RCC 7860 (cell line): ENCODE measurements at regions not wholly inside any gene's neighbourhood (a gene's known extent, or its start where the extent isn't known, plus 50 kb on each side); places are given as distances from the start of the nearest gene placed in this dataset.

Experiments used
- DNase-seq: peaks from one replicate; pipeline ENCODE4 v3.0.0-alpha.2; 2015; ENCODE audit warnings: low spot score
- FAIRE-seq: peaks from 2 replicates; lab custom pipeline; 2012; peaks lifted over from hg19 to GRCh38; lab: Jason Lieb, UNC

GRCh38 chr18:61729322-61729721, 163.5 kb downstream of the RNF152 start:
- DNase-seq (no peak), FAIRE-seq (no peak)

DNA sequence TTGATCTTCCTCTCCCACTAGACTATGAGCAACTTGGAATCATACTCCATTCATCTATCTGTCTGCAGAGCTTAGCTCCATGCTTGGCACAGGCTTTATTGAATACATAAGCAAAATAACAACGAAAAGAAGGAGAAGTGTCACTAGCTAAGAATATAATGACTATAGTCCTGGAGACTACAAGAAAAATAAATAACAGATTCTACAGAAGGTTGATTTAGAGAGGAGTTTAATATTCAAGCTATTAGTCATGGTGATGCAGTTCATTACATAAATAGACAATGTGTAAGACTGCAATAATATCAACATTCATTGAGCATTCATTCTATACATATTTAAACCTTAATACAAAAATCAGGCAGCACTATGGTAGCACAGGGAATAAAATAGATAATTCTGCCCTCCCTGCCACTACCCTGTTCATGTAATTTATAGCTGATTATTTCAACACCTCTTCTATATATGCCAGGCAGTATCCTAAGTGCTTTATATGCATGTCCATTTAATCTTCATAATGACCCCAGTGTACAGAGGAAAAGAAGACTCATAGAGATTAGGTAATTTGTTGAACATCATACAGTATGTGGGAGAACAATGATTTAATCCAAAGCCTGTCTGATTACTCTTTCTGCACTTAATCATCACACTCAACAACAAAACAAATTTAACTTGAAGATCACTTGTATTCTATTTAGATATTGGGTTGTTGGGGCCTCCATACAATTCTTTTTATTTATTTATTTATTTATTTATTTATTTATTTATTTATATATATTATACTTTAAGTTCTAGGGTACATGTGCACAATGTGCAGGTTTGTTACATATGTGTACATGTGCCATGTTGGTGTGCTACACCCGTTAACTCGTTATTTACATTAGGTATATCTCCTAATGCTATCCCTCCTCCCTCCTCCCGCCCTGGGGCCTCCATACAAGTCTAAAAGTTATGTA, 165.3 kb downstream of the RNF152 start:
- no peak for FAIRE-seq
- no peak for DNase-seq

- no peak for DNase-seq
- no peak for FAIRE-seq
Observed at GRCh38 chr18:61724532-61724931, 168.3 kb downstream of the RNF152 start.

- FAIRE-seq (no peak), DNase-seq (no peak)
Observed at GRCh38 chr18:61722247-61722646, 170.6 kb downstream of the RNF152 start.

DNA sequence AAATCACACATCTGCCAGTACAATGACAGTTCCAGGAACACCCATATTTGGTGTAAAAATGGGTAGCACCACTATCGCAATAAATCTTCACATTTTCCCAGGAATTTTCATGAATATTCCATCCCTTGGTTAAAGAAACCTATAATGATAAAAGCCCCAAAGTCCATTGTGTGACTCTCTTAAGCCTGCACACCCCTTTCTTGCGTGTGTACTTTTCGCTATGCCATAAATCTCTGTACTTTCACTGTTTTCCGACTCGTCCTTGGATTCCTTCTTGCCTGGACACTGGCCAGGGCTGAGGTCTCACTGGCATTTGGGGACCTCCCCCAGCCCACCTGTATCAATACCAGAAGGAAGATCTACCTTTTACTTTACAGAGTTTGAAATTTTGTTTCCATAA, 172.3 kb downstream of the RNF152 start:
- DNase-seq, result no peak
- no peak for FAIRE-seq

DNA sequence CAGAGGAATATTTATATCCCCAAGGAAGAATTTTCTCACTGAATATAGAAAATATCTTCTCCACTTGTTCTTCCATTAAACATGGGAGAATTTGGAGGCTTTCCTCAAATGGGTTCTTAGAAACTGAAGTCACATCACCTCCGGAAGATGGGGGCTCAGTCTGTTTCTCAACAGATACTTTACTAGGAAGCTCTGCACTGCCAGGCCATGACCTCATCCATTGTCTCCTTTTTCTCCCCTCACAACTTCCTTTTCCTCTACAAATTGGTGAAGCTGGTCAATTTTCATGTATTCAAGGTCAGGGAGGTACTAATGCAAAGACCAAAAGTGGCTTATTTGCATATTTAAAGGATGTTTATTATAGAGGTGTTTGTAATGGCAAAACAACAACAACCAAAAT, 173.1 kb downstream of the RNF152 start:
- FAIRE-seq, result no peak
- DNase-seq, result no peak

DNA sequence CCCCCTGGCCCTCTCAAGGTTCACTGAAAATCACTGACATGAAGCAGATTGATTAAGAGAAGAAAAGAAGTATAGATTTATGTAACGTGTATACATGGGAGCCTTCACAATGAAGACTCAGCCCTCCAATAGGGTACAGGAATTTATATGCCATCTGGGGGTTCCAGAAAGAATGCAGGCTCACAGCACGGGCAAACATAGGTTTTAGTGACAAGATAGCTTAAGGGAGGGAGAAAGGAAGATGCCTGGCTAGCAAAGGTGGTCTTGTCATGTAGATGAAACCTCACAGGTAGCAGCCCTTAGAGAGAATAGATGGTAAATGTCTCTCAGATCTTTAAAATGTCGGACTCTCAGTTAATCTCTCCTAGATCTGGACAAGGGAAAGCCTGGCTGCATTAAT, 173.9 kb downstream of the RNF152 start:
- DNase-seq, result no peak
- FAIRE-seq, result no peak

- no peak for DNase-seq
- no peak for FAIRE-seq
Observed at GRCh38 chr18:61714421-61714820, 178.4 kb downstream of the RNF152 start.

- DNase-seq (no peak), FAIRE-seq (no peak)
Observed at GRCh38 chr18:61713502-61713901, 179.3 kb downstream of the RNF152 start.

DNA sequence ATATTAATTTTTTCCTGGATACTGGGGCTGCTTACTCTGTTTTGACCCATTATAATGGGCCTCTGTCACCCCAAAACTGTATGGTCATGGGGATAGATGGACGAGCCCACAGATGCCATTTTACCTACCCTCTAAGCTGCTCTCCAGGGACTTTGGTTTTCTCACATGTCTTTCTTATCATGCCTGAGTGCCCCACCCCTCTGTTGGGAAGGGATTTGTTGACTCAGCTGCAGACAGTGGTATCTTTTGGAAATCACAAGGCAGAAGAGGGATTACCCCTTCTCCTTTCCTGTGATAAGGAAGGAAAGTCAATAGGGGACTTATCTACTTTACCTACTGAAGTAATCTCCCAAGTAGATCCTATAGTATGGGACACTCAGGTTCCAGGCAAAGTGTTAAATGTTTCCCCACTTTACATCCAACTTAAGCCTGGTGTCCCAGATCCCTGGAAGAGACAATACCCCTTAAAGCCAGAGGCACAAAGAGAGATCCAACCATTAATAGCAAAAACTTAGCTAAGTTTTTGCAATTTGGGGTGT, 182.7 kb downstream of the RNF152 start:
- FAIRE-seq (no peak), DNase-seq (no peak)

- FAIRE-seq (no peak), DNase-seq (no peak)
Observed at GRCh38 chr18:61706276-61706915, 186.4 kb downstream of the RNF152 start.

DNA sequence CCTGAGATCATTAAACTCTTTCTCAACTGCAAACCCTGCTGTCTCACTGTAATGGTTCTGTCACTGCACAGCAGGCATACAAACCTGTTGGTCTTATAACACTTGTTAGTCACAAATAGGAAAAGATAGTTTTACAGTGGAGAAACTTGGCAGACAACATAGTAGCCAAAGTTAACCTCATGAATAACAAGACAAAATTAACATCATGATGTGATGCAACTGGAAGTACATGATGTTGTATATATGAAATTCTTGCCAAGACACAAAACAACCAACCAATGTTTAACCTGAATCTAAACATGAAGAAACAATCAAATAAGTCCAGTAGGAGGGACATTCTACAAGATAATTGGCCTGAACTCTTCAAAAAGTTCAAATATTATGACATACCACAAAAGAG, 189.3 kb downstream of the RNF152 start:
- no peak for FAIRE-seq
- no peak for DNase-seq

GRCh38 chr18:61702007-61702406, 190.8 kb downstream of the RNF152 start:
- FAIRE-seq (no peak), DNase-seq (no peak)

- no peak for FAIRE-seq
- no peak for DNase-seq
Observed at GRCh38 chr18:61699397-61700110, 193.3 kb downstream of the RNF152 start.

DNA sequence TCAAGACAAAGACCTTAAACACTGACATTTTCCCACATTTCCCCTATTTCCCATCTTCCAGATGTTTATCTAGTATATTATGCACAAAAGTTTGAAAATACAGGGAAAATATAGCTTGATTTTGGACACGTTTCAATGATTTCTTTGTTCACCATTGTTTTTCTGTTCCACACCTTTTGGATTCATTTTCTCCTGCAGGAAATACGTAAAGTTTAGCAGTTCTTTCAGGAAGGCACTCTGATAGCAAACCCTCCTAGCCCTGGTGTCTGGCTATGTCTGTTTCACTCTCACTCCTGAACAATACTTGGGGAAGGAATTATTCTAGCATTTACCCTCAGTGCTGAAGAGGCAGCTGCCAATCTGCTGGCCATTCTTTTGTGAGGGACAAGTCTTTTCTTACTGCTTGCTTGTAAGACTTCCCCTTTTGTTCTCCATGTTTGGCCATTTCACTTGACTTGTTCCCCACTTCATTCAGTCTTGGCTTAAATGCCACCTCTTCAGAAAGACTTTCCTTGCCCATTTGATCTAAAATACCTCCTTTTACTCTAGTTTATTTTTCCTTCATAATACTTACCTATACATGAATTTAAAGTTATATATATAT, 195.4 kb downstream of the RNF152 start:
- DNase-seq, result no peak
- no peak for FAIRE-seq

DNA sequence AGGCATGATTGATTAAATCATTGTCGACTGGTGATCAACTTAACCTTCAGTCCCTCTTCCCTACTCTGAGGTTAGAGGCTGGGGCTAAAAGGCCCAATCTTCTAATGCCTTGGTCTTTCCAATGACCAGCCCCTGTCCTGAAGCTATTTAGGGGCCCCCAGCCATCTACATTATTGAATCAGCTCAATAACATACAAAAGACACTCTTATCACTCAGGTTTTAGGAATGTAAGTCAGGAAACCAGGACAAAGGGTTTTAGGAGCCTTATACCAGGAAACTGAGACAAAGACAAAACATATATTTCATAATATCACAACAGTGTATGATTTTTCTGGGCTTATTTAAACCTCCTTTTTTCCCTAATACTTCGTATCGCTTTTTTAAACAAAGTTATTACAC, 198.6 kb downstream of the RNF152 start:
- FAIRE-seq (no peak), DNase-seq (no peak)

DNA sequence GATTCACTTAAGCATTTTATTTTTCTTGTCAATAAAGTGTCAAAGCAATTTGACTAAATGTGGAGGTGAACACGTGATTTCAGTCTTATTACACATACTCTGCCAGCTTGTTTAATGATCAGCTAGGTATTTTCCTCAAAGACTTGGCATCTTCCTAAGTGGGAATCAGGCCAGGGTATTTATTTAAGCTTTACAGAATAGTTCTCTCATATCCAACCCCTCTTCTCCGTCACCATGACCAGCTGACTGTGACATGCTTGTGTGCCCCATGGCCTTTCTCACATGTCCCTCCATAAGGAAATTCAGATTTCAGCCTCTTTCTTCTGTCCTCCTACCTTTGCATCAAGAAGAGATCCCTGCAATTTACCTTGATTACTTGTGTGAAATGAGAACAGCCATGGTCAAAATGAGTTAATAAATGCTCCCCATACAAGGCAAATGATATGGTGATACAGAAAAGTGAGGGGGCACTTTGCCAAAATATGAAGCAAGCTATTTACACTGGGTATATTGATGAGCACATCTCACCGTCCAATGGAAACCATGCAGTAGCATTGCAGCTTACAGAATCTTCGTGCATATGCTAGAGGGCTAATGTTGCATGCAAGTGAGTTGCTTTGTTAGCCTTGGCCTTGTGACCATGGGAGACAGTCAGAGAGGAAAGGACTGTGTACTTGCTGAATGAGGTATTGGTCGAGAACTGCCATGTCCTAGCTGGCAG, 202.2 kb downstream of the RNF152 start:
- no peak for FAIRE-seq

GRCh38 chr18:61687317-61687716, 205.5 kb downstream of the RNF152 start:
- DNase-seq (no peak), FAIRE-seq (no peak)

More for the DNA sequence above, 202.2 kb downstream of the RNF152 start:
- no peak for DNase-seq

DNA sequence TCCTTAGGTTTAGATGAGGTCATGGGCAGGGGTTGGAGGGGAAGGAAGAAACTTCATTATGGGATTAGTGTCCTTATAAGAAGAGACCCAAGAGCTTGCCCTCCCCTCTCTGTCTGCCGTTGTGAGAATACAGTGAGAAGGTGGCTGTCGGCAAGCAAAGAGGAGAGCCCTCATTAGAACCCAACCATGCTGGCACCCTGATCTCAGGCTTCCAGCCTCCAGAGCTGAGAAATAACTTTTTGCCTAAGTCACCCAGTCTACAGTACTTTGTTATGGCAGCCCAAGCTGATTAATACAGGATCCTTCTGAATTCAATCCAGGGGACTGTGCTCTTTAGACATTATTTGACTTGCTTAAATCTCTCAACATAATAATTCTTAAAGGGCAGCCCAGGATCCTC, 209.0 kb downstream of the RNF152 start:
- DNase-seq (no peak), FAIRE-seq (no peak)

GRCh38 chr18:61681065-61681464, 211.7 kb downstream of the RNF152 start:
- DNase-seq (no peak), FAIRE-seq (no peak)
